HFFc6 (cell line): ENCODE measurements at regions not wholly inside any gene's neighbourhood (a gene's known extent, or its start where the extent isn't known, plus 50 kb on each side); places are given as distances from the start of the nearest gene placed in this dataset.
"Not testable (repeated sequence)": the region's sequence is repeated elsewhere in the genome, so short reads cannot be mapped to it uniquely, and the experiment has no call there.

Experiments used
- DNase-seq: peaks from one replicate; pipeline ENCODE4 v3.0.0-alpha.2; 2018
- H3K27ac Mint-ChIP-seq: 2 replicates; pipeline ENCODE4 v1.8.0; 2020; ENCODE audit warnings: mild to moderate bottlenecking, mixed read lengths
- H3K27me3 Mint-ChIP-seq: 2 replicates; pipeline ENCODE4 v1.8.0; 2021; ENCODE audit warnings: mild to moderate bottlenecking, moderate library complexity, mixed read lengths; ENCODE audit not compliant: insufficient read depth
- H3K36me3 Mint-ChIP-seq: 2 replicates; pipeline ENCODE4 v1.8.0; 2021; ENCODE audit warnings: low read depth, mixed read lengths
- H3K4me1 Mint-ChIP-seq: 2 replicates; pipeline ENCODE4 v1.8.0; 2020; ENCODE audit warnings: low read depth, mixed read lengths
- H3K4me3 Mint-ChIP-seq: 2 replicates; pipeline ENCODE4 v1.8.0; 2020; ENCODE audit warnings: mild to moderate bottlenecking, moderate library complexity, mixed read lengths
- H3K9me3 Mint-ChIP-seq: 2 replicates; pipeline ENCODE4 v1.8.0; 2020; ENCODE audit warnings: mild to moderate bottlenecking, mixed read lengths
- TF ChIP-seq, protein P1 (sequence below): fragments of 200-600 bp; sonication (generic); IDR thresholded peaks from 2 replicates; pipeline ENCODE4 v1.5.0; 2021; ENCODE audit warnings: antibody characterized with exemption, mild to moderate bottlenecking

DNA sequence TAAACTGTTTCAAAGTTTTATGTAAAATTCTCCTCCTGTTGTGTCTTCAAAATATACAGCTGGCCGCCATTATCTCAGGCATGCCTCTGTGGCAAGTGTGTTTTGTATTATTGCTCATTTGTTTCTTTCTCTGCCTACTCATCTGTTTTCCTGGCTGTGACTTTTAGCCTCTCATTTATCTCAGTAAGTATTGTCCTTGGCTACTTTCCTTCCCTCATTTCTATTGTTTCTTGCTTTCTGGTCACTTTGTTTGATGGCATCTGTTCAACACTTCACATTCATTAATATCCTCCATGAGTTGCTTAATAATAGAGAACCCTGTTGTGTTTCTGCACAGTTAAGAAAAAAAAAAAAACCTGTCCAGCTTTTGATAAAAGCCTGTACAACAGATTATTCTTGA lies 869.4 kb downstream of the PCDH17 start:
- H3K4me3 Mint-ChIP-seq = no peak overlapping the region
- no peak overlapping the region for H3K27ac Mint-ChIP-seq
- peaks cover 1% of the 10 kb centered on the region; the same call in 1 of the 2 replicates for H3K27me3 Mint-ChIP-seq
- no peak for DNase-seq
- TF ChIP-seq, protein P1, sequence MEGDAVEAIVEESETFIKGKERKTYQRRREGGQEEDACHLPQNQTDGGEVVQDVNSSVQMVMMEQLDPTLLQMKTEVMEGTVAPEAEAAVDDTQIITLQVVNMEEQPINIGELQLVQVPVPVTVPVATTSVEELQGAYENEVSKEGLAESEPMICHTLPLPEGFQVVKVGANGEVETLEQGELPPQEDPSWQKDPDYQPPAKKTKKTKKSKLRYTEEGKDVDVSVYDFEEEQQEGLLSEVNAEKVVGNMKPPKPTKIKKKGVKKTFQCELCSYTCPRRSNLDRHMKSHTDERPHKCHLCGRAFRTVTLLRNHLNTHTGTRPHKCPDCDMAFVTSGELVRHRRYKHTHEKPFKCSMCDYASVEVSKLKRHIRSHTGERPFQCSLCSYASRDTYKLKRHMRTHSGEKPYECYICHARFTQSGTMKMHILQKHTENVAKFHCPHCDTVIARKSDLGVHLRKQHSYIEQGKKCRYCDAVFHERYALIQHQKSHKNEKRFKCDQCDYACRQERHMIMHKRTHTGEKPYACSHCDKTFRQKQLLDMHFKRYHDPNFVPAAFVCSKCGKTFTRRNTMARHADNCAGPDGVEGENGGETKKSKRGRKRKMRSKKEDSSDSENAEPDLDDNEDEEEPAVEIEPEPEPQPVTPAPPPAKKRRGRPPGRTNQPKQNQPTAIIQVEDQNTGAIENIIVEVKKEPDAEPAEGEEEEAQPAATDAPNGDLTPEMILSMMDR = no peak
- no peaks in the 10 kb centered on the region for H3K4me1 Mint-ChIP-seq
- peaks cover 47% of the 10 kb centered on the region for H3K9me3 Mint-ChIP-seq
- 0 out of 2 replicates have a peak, but pooled peaks cover 3% of the 10 kb centered on the region for H3K36me3 Mint-ChIP-seq

DNA sequence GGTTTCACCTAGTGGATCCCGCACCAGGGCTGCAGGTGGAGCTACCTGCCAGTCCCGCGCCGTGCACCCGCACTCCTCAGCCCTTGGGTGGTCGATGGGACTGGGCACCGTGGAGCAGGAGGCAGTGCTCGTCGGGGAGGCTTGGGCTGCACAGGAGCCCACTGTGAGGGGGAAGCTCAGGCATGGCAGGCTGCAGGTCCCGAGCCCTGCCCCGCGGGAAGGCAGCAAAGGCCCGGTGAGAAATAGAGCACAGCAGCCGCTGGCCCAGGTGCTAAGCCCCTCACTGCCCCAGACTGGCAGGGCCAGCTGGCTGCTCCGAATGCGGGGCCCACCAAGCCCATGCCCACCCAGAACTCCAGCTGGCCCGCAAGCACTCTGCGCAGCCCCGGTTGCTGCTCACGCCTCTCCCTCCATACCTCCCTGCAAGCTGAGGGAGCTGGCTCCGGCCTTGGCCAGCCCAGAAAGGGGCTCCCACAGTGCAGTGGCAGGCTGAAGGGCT lies 872.7 kb downstream of the PCDH17 start:
- H3K9me3 Mint-ChIP-seq = peaks cover 48% of the 10 kb centered on the region
- DNase-seq, H3K27me3 Mint-ChIP-seq, H3K4me1 Mint-ChIP-seq, H3K36me3 Mint-ChIP-seq, H3K4me3 Mint-ChIP-seq, H3K27ac Mint-ChIP-seq: not testable (repeated sequence)

DNA sequence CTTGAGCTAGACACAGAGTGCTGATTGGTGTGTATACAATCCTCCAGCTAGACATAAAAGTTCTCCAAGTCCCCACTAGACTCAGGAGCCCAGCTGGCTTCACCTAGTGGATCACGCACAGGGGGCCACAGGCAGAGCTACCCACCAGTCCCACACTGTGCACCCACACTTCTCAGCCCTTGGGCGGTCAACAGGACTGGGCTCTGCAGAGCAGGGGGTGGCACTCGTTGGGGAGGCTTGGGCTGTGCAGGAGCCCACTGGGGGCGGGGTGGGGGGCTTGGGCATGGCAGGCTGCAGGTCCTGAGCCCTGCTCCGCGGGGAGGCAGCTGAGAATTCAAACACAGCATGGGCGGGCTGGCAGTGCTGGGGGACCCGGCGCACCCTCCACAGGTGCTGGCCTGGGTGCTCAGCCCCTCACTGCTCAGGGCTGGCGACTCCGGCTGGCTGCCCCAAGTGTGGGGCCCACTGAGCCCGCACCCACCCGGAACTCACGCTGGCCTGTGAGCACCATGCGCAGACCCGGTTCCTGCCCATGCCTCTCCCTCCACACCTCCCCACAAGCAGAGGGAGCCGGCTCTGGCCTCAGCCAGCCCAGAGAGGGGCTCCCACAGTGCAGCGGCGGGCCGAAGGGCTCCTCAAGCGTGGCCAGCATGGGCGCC lies 873.8 kb downstream of the PCDH17 start:
- peaks cover 43% of the 10 kb centered on the region for H3K9me3 Mint-ChIP-seq
- not testable (repeated sequence) for DNase-seq, H3K36me3 Mint-ChIP-seq, H3K27ac Mint-ChIP-seq, H3K4me3 Mint-ChIP-seq, H3K4me1 Mint-ChIP-seq, H3K27me3 Mint-ChIP-seq

DNA sequence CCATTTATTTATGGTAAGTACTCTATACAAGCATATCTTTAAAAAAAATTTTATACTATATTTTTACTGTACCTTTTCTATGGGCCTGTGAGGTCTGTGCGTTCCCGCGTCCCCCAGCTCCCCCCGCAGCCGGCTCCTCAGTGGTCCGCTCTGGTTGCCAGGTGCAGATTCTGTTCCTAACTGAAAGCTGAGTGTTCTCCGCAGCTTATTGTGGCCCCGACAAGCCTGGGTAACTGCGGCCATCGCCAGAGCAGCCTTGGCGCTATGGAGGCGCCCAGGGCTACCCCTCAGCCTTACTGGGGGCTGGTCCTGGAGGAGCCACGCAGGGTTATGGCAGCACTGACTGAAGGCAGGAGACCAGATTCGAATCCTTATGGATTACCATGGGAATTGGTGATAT lies 896.8 kb downstream of the PCDH17 start:
- Mint-ChIP-seq H3K4me1 (no peaks in the 10 kb centered on the region), H3K4me3 (no peak overlapping the region), H3K36me3 (no peaks in the 10 kb centered on the region; the same call in 1 of the 2 replicates), H3K27me3 (no peaks in the 10 kb centered on the region), H3K9me3 (peaks cover 23% of the 10 kb centered on the region), H3K27ac (no peak overlapping the region)
- DNase-seq = no peak
- TF ChIP-seq, protein P1 = no peak

DNA sequence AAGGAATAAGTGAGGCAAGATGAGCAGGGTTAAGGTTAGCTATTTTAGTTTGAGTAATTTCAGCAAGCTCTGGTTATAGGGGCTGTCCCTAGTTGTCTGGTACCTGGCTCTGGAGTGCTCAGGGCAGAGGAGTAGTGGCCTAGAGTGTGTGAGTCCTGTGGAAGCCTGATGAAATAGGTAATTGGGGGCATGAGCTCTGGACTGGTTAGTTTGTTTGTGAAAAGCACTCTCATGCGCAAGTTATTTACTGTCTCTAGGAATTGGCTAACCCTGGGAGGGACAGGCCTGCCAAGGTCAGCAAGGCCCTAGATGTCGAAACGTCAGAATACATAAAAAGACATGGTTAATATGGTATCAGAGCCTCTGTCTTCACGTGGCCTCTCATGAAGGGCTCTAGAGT lies 900.1 kb downstream of the PCDH17 start:
- TF ChIP-seq, protein P1 = no peak
- no peak for DNase-seq

DNA sequence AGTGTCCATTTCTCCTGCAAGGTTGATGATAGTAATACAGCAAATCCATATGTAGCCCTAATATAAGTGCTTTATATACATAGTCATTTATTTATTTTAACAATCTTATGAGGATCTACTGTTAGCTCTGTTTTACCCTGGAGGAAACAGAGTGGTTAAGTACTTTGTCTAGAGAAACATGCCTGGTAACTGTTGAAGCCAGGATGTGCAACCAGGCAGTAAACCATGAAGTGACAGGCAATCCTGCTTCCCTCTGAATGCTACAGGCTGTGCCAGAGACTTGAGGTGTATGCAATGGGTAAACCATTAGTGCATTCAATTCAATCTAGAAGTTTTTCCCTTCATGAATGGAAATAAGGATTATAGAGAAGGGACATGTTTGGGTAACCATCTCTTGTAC lies 911.0 kb downstream of the PCDH17 start:
- Mint-ChIP-seq H3K36me3 (no peaks in the 10 kb centered on the region), H3K4me1 (no peaks in the 10 kb centered on the region), H3K4me3 (no peak overlapping the region), H3K27me3 (no peaks in the 10 kb centered on the region), H3K9me3 (peaks cover 20% of the 10 kb centered on the region), H3K27ac (no peak overlapping the region)
- no peak for DNase-seq
- TF ChIP-seq, protein P1 = no peak

More for the DNA sequence above, 900.1 kb downstream of the PCDH17 start:
- Mint-ChIP-seq H3K36me3 (no peaks in the 10 kb centered on the region; the same call in 1 of the 2 replicates), H3K9me3 (peaks cover 25% of the 10 kb centered on the region), H3K27me3 (no peaks in the 10 kb centered on the region), H3K4me3 (no peak overlapping the region), H3K4me1 (no peaks in the 10 kb centered on the region), H3K27ac (no peak overlapping the region)
